H1 (cell line): ENCODE measurements at regions not wholly inside any gene's neighbourhood (a gene's known extent, or its start where the extent isn't known, plus 50 kb on each side); places are given as distances from the start of the nearest gene placed in this dataset.

Source experiments
- TEAD4 ChIP-seq: IDR thresholded peaks from 2 replicates; pipeline ENCODE4 v1.6.1; 2012; ENCODE audit warnings: low read depth, low read length, inconsistent platforms, mixed read lengths

GRCh38 chr2:226158229-226158628 lies 641.4 kb downstream of the IRS1 start (continued):
- TF ChIP-seq TEAD4, result no peak
